Limb (tissue), 2 donors: ENCODE measurements at regions not wholly inside any gene's neighbourhood (a gene's known extent, or its start where the extent isn't known, plus 50 kb on each side); places are given as distances from the start of the nearest gene placed in this dataset.
A peak's percentile ranks its signal among the peaks of the same experiment; 100 is the strongest.

Source experiments
- DNase-seq, 2 donors: peaks; one replicate each; pipeline ENCODE4 v3.0.0-alpha.2; 2016; ENCODE audit errors: extremely low spot score in 2 of 2

GRCh38 chr7:109735881-109736280, 1166.2 kb downstream of the DNAJB9 start:
- DNase-seq, result no peak

DNA sequence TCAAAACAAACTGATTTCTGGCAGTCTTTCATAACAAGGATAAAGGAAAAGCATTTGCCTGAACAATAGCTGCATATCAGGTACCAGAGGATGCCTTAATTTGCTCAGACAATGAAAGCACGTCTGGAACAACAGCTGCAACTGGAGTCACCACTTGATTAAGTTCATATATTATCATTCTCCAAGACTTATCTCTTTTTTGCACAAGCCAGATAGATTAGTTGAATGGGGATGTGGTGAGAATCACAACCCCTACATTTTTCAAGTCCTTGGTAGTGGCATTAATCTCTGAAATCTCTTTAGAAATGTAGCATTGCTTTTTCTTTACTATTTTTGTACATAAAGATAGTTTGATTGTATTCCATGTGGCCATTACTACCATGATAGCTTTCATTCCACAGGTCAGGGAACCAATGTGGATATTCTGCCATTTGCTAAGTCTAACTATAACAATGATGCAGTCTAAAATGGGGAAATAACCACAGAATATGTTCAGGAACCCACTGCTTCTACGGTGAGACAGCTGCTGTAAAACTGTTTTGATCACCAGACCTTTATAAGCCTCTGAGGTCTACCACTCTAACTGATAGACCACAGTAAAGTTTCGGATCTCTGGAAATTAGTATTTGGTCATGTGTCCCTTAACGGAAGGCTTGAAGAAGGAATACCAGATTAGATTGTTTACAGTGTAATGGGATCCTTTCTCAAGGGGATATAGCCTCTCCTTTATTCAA, 1176.2 kb downstream of the DNAJB9 start:
- no peak for DNase-seq

DNA sequence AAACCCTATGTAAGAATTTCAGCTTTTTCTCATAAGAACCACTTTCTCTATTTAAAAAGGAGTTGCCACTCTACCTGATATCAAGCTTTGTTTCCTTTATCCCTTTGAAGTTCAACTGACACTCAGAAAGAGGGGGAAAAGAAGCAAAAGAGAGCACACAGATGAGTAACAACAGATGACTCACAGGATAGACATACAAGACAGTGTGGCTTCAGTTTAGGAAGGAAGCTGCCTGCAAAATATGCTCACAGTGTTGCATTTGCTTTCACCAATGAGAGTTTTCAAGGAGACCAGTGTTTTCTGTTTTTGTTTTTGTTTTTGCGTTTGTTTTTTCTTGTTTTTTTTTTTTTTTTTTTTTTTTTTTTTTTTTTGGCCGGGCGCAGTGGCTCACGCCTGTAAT, 1181.6 kb downstream of the DNAJB9 start:
- DNase-seq, result no peak

- no peak for DNase-seq
Observed at GRCh38 chr7:109752068-109752467, 1182.4 kb downstream of the DNAJB9 start.

DNA sequence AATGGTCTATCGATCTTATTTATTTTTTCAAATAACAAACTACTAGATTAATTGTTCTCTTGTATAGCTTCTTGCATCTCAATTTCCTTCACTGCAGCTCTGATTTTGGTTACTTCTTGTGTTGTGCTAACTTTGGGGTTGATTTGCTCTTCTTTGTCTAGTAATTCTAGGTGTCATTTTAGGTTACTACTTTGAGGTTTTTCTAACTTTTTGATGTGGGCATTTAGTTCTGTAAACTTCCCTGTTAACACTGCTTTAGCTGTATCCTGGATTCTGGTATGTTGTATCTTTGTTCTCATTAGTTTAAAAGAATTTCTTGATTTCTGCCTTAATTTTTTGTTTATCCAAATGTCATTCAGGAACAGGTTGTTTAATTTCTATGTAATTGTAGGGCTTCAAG, 1188.0 kb downstream of the DNAJB9 start:
- DNase-seq, result no peak

DNA sequence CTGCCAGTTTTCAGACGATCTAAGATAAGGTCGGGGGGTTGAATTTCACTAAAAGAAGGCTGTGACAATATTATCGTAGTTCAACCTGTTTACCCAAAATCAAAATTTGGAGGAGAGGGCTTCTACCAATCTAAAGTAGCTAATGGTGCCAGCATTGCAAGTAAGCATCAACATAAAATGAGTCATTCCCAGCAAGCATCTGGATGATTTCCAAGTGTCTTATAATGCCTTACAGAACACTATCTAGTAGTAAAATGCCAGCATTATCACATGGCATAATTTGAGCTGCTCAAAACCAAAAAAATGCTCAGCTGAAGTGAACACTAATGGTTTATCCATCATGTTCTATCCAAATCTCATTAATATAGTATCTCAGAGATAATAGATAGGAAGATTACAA, 1193.9 kb downstream of the DNAJB9 start:
- DNase-seq, result no peak

DNA sequence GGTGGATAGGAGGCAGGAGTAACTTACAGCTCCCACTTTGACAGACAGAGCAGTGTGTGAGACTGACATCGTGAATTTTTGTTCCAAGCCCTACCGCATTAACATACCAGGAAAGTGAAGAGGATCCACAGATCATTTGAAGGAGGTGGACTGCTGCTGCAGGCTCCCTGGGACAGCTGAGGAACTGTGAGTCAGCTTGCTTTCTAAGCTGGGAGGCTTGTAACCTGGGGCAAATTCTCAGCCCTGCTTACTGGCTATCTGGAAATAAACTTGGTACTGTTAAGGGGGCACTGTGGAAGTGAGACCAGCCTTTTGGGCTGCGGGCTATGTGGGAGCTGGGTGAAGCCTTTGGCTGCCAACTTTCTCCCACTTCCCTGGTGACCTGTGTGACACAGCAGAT, 1202.5 kb downstream of the DNAJB9 start:
- DNase-seq, result no peak

DNA sequence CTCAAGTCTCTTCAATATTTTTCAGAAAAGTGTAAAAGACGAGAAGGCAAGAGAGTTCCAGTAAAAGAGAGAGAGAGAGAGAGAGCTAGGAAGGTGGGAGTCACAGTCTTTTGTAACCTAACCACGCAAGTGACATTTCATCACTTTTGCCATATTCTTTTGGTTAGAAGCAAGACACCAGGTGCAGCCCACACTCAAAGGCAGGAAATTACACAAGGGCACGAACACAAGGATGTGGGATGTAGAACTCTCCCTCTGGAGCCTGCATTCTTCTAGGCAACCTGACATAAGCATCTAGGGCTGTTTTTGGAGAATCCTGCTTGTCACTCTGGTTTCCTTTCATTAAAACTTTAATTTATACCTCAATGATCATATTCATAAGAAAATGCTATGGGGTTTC, 1213.1 kb downstream of the DNAJB9 start:
- no peak for DNase-seq

DNA sequence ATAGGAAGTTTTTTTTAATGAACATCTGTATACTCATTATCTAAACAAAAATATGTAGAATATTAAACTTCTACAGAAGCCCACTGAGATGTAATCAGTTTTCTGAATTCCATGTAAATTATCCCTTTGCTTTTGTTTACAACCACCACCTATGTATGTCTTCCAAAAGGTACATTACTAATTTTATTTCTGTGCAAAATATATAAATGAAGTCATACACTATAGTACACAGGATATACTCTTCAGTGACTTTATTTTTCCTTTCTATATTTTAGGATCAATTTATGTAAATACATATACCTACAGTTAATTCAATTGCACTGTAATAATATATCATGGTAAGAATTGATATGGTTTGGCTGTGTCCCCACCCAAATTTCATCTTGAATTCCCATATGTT, 1236.9 kb downstream of the DNAJB9 start:
- DNase-seq, result no peak

- DNase-seq, result no peak
Observed at GRCh38 chr7:109821156-109821555, 1251.5 kb downstream of the DNAJB9 start.

DNA sequence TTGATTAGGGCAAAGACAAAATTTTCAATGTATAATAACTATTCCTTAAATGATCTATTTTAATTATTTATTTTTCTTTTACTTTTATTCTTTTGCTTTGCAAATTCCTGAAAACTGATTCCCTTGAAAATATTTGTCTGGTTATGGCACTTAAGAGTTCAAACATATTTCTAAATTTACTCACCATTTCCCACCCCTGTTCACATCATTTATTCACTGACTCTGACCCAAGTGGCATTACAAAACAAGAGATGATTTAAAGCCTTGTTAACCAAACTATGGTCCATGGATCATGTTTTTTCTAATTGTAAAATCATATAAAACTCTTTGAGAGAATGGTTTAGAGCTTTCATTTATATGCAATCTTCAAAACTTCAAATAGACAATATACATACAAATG, 1256.1 kb upstream of the LRRN3 start:
- no peak for DNase-seq

DNA sequence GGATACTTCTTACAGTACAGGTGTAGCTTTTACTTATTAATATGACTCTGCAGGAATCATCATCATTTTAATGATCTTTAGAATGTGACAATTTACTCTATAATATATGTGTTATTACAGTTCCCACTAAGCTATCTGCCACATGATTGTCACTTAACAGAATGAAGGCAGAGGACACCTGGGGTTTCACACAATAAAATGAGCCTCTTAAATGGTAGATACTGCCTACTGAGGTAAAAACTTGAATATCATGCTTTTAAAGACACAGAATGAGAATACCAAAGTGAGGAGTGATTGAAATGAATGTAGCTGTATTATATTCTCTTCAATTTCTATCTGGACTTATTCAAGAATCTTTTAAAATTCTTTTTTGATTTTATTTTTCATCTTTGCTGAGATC, 1255.3 kb upstream of the LRRN3 start:
- DNase-seq, result no peak

DNA sequence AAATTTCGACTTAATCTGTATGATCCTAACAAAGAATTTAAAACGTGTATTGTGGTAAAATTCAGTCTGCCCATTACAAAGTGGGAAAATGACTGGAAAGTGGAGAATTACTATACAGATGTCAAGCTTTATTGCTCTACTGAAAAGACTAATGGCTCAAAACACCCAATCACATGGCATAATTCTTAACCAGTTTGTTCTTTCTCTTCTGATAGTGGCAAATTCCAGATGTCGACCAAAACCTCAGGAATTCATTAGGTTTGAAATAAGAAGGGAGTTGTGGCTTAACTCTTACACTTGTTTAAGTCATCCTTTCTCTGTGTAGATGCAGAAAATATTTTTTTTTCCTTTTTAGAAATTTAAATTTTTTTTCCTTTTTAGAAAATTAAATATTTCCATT, 1254.9 kb upstream of the LRRN3 start:
- no peak for DNase-seq

GRCh38 chr7:109842386-109842785, 1248.5 kb upstream of the LRRN3 start:
- no peak for DNase-seq

DNA sequence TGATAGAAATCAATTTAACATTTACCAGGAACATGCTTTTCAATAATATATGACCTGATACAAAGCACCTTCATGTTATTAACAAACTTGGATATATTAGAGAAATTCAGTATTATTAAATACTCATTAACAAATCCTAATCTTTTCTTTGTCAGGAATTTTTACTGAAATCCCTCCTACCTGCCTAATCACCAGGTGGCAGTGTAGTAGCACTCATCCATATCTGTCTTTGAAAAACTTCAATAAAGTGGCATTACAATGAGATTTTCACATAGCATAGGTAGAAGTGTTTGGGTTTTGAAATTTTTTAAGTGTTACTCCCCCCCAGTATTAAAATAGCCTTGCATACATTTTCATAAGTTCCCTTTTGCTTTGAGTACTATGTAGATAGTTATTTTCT, 1246.6 kb upstream of the LRRN3 start:
- no peak for DNase-seq

DNA sequence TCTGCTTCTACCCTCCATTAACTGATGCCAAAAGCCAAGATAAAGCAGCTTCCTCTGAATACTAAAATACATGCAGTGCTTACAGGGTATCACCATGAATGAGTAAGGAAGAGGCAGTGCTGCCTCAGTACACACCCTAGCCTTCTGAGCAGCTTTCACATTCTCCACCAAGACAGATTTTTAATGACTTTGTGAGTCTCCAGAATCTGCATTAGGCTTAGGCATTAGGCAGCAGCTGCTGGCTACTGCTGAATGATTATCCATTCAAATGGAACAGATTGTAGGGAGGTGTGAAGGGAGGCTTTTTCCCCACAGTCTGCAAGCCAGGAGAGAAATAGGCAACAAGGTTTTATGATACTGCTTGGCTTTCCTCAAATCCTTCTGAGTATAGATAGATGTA, 1226.7 kb upstream of the LRRN3 start:
- no peak for DNase-seq

- no peak for DNase-seq
Observed at GRCh38 chr7:109868215-109868860, 1222.6 kb upstream of the LRRN3 start.

DNA sequence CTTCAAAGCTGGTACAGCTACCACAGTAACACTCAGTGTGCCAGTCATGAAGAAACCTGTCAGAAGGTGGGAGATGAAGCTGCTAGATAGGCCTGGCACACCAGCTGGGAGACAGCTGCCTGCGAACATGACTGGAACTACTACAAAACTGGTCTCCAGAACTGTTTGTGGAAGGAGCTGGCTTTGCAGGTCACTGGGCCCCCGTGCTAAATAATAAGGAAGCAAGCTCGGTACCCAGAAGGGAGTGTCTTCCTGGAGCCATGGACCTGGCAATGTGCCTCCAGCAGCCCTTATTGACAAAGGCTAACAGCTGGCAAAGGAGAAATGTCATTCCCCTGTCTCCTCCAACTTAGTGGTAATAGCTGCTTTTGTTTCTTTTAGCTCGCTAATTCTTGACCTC, 1217.6 kb upstream of the LRRN3 start:
- DNase-seq, result peak; percentile 20 to 26

DNA sequence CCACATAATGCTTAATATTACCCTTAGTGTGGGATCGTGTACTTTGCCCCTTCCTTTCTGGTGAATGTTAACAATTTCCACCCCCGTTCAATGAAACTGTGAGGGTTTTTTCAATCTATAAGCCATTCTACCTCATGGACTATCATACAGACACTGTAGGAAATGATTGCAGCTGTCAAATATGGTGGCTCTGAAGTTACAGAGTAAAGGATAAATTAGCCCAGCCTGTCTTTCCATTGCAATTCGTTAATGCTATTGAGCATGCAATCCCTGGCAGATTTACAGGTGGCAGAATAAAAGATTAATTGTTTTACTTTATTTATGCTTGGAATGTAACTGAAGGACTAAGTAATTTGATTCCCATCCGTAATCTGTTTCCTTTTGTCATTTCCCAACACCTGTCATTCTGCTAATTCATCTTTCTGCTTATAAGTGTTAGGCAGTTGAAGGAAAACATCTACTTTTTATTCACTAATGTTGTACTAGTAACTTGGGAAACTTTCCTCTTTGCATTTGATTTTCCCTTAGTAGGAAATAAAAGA, 1211.6 kb upstream of the LRRN3 start:
- peak in 1 of 2 donors; percentile 21 for DNase-seq

GRCh38 chr7:109890622-109891021, 1200.3 kb upstream of the LRRN3 start:
- no peak for DNase-seq

DNA sequence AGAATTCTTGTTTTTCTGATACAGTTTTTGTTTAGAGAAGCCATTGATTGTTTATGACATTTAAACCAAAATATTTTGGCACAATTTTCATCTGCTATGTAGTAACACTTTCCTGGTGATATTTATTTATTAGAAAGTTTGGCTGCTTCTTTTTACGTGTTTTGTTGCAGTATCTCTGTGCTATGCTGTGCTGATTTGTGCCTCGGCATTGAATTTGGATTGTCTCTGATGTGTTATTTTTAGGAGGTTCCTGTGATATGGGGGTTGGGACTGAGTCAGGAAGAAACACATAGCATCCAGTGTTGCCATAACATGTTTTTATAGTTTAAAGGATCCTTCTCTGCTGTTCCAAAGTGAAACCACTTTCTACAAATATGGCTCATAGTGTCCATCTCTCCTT, 1197.7 kb upstream of the LRRN3 start:
- DNase-seq, result no peak

DNA sequence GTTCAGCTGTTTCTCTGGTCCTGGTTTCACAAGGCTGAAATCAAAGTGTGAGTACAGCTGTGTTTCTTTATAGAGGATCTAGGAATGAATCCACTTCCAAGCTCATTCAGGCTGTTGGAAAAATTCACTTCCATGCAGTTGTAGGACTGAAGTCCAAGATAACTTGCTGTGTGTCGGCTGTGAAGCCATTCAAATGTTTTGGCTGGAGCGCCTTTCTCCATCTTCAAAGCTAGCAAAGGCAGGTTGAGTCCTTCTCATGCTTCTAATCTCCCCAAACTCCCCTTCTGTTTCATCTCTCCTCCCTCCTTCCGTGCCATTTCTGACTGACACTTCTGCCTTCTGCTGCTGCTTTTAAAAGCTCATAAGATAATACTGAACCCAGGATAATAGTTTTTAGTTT, 1195.4 kb upstream of the LRRN3 start:
- DNase-seq, result no peak

GRCh38 chr7:109901926-109902325, 1189.0 kb upstream of the LRRN3 start:
- DNase-seq, result no peak
